ENCODE measurements at regions not wholly inside any gene's neighbourhood (a gene's known extent, or its start where the extent isn't known, plus 50 kb on each side); places are given as distances from the start of the nearest gene placed in this dataset.

DNA sequence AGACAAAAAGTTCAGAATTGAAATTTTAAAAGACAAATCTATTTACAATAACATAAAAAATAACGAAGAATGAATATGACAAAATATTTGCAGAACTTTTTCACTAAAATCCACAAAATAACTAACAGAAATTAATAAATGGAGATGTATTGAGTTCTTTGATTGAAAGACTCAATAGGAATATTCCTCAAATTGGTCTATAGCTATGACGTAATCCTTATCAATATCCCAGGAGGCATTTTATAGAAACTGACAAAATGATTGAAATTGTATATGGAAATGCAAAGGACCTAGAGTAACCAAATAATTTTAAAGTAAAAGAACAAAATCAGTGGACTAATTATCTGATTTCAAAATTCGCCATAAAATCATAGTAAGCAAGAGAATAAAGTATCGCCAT lies 328.7 kb downstream of the MED10 start:
- DNase-seq = no peak
- H2AFZ ChIP-seq (ENCODE audit: low read length) = no peak overlapping the region
- no peaks in the 10 kb centered on the region for H3F3A ChIP-seq (ENCODE audit: insufficient read depth, low read length)
- no peaks in the 10 kb centered on the region for H4K20me1 ChIP-seq (ENCODE audit: insufficient read depth, low read length)
- no peak overlapping the region for H3K4me2 ChIP-seq (ENCODE audit: low read depth, low read length)
- no peaks in the 10 kb centered on the region for H3K4me1 ChIP-seq (ENCODE audit: low read length)
- no peaks in the 10 kb centered on the region for H3K36me3 ChIP-seq (replicated peaks; ENCODE audit: insufficient read depth, low read length)
- no peaks in the 10 kb centered on the region for H3K79me2 ChIP-seq (ENCODE audit: low read length)
- no peak for TF ChIP-seq EZH2phosphoT487 (IDR thresholded peaks at IDR 0.05; ENCODE audit: low read length)
- TF ChIP-seq EZH2 (optimal IDR thresholded peaks at IDR 0.05; ENCODE audit: low read depth, low read length) = no peak
- TF ChIP-seq, protein P1, sequence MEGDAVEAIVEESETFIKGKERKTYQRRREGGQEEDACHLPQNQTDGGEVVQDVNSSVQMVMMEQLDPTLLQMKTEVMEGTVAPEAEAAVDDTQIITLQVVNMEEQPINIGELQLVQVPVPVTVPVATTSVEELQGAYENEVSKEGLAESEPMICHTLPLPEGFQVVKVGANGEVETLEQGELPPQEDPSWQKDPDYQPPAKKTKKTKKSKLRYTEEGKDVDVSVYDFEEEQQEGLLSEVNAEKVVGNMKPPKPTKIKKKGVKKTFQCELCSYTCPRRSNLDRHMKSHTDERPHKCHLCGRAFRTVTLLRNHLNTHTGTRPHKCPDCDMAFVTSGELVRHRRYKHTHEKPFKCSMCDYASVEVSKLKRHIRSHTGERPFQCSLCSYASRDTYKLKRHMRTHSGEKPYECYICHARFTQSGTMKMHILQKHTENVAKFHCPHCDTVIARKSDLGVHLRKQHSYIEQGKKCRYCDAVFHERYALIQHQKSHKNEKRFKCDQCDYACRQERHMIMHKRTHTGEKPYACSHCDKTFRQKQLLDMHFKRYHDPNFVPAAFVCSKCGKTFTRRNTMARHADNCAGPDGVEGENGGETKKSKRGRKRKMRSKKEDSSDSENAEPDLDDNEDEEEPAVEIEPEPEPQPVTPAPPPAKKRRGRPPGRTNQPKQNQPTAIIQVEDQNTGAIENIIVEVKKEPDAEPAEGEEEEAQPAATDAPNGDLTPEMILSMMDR (IDR thresholded peaks at IDR 0.05; ENCODE audit: low read length) = no peak
- H3K9ac ChIP-seq (ENCODE audit: low read length) = no peak overlapping the region
- H3K4me3 ChIP-seq (ENCODE audit: low read length) = no peak overlapping the region
- no peak overlapping the region for H3K27ac ChIP-seq (ENCODE audit: low read length)
- H3K9me2 ChIP-seq (replicated peaks; ENCODE audit: insufficient read depth, low read length) = no peaks in the 10 kb centered on the region
- H3K9me3 ChIP-seq (replicated peaks; ENCODE audit: insufficient read depth, low read length) = no peaks in the 10 kb centered on the region
- no peaks in the 10 kb centered on the region for H3K27me3 ChIP-seq (replicated peaks; ENCODE audit: insufficient read depth, low read length)

DNA sequence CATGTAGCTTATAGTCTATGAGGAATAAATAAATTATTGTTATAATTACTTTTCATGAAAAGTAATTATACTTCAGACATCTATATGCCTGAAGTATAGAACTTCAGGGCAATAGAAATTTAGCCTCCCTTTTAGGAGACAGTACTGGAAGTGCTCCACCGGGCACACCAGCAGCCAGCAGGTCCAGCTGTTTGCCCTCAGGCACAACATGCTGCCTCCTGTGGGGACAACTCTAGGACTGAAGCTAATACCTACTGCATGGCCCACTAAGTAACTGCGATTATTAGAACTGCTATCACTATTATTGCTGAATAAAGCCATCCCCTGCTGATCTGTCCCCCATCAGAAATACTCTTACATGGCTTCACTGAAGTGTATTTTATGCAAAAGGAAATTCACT lies 329.6 kb downstream of the MED10 start:
- TF ChIP-seq EZH2 (optimal IDR thresholded peaks at IDR 0.05; ENCODE audit: low read depth, low read length) (no peak), EZH2phosphoT487 (IDR thresholded peaks at IDR 0.05; ENCODE audit: low read length) (no peak)
- TF ChIP-seq, protein P1 (IDR thresholded peaks at IDR 0.05; ENCODE audit: low read length) = no peak
- H3K9ac ChIP-seq (ENCODE audit: low read length) = no peak overlapping the region
- no peak overlapping the region for H3K4me2 ChIP-seq (ENCODE audit: low read depth, low read length)
- no peaks in the 10 kb centered on the region for H3K4me1 ChIP-seq (ENCODE audit: low read length)
- no peak overlapping the region for H3K4me3 ChIP-seq (ENCODE audit: low read length)
- H3F3A ChIP-seq (ENCODE audit: insufficient read depth, low read length) = no peaks in the 10 kb centered on the region
- no peaks in the 10 kb centered on the region for H3K9me3 ChIP-seq (replicated peaks; ENCODE audit: insufficient read depth, low read length)
- no peak overlapping the region for H2AFZ ChIP-seq (ENCODE audit: low read length)
- no peak overlapping the region for H3K27ac ChIP-seq (ENCODE audit: low read length)
- H3K79me2 ChIP-seq (ENCODE audit: low read length) = no peaks in the 10 kb centered on the region
- no peaks in the 10 kb centered on the region for H3K36me3 ChIP-seq (replicated peaks; ENCODE audit: insufficient read depth, low read length)
- DNase-seq = no peak
- no peaks in the 10 kb centered on the region for H3K9me2 ChIP-seq (replicated peaks; ENCODE audit: insufficient read depth, low read length)
- H4K20me1 ChIP-seq (ENCODE audit: insufficient read depth, low read length) = no peaks in the 10 kb centered on the region
- no peaks in the 10 kb centered on the region for H3K27me3 ChIP-seq (replicated peaks; ENCODE audit: insufficient read depth, low read length)

DNA sequence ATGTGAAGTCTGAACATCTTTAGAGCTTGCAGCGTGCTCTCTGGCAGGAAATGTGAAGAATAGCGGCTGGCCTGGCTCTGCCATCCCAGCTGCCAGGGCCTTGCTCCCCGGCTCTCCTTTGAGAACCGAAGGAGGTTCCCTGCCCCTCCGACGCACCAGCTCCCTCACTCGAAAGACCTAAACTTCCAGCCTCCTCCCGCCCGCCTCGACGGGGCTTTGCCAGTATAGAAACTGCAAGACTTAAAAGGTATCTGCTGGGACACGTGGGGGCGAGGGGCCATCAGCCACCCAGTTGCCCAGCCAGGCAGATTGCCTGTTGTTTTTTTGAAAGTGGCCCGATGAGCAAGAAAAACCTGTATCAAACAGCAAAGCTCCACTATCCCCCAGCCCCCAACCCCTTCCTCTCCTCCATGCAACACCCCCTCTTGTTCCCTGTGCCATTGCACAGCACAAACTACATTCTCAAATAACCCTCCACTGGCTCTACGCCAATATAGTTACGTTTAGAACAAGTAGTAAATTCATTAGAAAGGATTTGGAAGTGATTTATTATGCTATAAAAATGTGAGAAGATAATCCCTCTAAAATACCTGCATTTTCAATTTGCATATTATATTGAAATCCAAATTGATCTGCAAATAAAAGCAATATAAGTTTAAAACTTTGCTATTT lies 331.9 kb downstream of the MED10 start:
- no peak overlapping the region for H3K9ac ChIP-seq (ENCODE audit: low read length)
- H3K4me2 ChIP-seq (ENCODE audit: low read depth, low read length) = no peak overlapping the region
- no peak overlapping the region for H3K4me3 ChIP-seq (ENCODE audit: low read length)
- TF ChIP-seq EZH2phosphoT487 (IDR thresholded peaks at IDR 0.05; ENCODE audit: low read length) = no peak
- TF ChIP-seq EZH2 (optimal IDR thresholded peaks at IDR 0.05; ENCODE audit: low read depth, low read length) = no peak
- TF ChIP-seq, protein P1 (IDR thresholded peaks at IDR 0.05; ENCODE audit: low read length) = no peak
- H3F3A ChIP-seq (ENCODE audit: insufficient read depth, low read length) = no peaks in the 10 kb centered on the region
- no peak overlapping the region for H3K27ac ChIP-seq (ENCODE audit: low read length)
- no peak for DNase-seq
- H3K79me2 ChIP-seq (ENCODE audit: low read length) = no peaks in the 10 kb centered on the region
- no peak overlapping the region for H2AFZ ChIP-seq (ENCODE audit: low read length)
- no peaks in the 10 kb centered on the region for H4K20me1 ChIP-seq (ENCODE audit: insufficient read depth, low read length)
- H3K9me3 ChIP-seq (replicated peaks; ENCODE audit: insufficient read depth, low read length) = no peaks in the 10 kb centered on the region
- no peaks in the 10 kb centered on the region for H3K9me2 ChIP-seq (replicated peaks; ENCODE audit: insufficient read depth, low read length)
- no peaks in the 10 kb centered on the region for H3K4me1 ChIP-seq (ENCODE audit: low read length)
- no peaks in the 10 kb centered on the region for H3K36me3 ChIP-seq (replicated peaks; ENCODE audit: insufficient read depth, low read length)
- H3K27me3 ChIP-seq (replicated peaks; ENCODE audit: insufficient read depth, low read length) = no peaks in the 10 kb centered on the region

Data from MM.1S (cell line).